NOMO-1 treated with DMSO at 0.1 percent for 48 hours (cell line): ENCODE measurements at regions not wholly inside any gene's neighbourhood (a gene's known extent, or its start where the extent isn't known, plus 50 kb on each side); places are given as distances from the start of the nearest gene placed in this dataset.

Source experiments
- DNase-seq: peaks from one replicate; lab custom pipeline; 2025; ENCODE audit not compliant: unreplicated experiment; lab: John Stamatoyannopoulos, UW

GRCh38 chr14:97891515-97891914 lies 1094.3 kb downstream of the VRK1 start:
- no peak for DNase-seq

- no peak for DNase-seq
Observed at GRCh38 chr14:97894552-97894951, 1097.4 kb downstream of the VRK1 start.

GRCh38 chr14:97900196-97900854 lies 1103.1 kb downstream of the VRK1 start:
- no peak for DNase-seq

- DNase-seq, result no peak
Observed at GRCh38 chr14:97902630-97903029, 1105.4 kb downstream of the VRK1 start.

- no peak for DNase-seq
Observed at GRCh38 chr14:97903821-97904220, 1106.6 kb downstream of the VRK1 start.

- no peak for DNase-seq
Observed at GRCh38 chr14:97912217-97912616, 1115.0 kb downstream of the VRK1 start.

GRCh38 chr14:97916100-97916499 lies 1118.9 kb downstream of the VRK1 start:
- DNase-seq, result no peak

GRCh38 chr14:97916669-97917568 lies 1119.7 kb downstream of the VRK1 start:
- no peak for DNase-seq

- DNase-seq, result no peak
Observed at GRCh38 chr14:97920201-97920600, 1123.0 kb downstream of the VRK1 start.

GRCh38 chr14:97921296-97921695 lies 1124.1 kb downstream of the VRK1 start:
- no peak for DNase-seq

GRCh38 chr14:97924922-97925613 lies 1127.9 kb downstream of the VRK1 start:
- no peak for DNase-seq

GRCh38 chr14:97930166-97930565 lies 1133.0 kb downstream of the VRK1 start:
- no peak for DNase-seq

GRCh38 chr14:97931273-97931672 lies 1134.1 kb downstream of the VRK1 start:
- DNase-seq, result no peak

GRCh38 chr14:97942921-97943320 lies 1145.7 kb downstream of the VRK1 start:
- no peak for DNase-seq

GRCh38 chr14:97943619-97944018 lies 1146.4 kb downstream of the VRK1 start:
- no peak for DNase-seq

- DNase-seq, result no peak
Observed at GRCh38 chr14:97944380-97944779, 1147.2 kb downstream of the VRK1 start.

- DNase-seq, result no peak
Observed at GRCh38 chr14:97945631-97946030, 1148.4 kb downstream of the VRK1 start.

- DNase-seq, result no peak
Observed at GRCh38 chr14:97946240-97946639, 1149.1 kb downstream of the VRK1 start.

- DNase-seq, result no peak
Observed at GRCh38 chr14:97946641-97947040, 1149.5 kb downstream of the VRK1 start.

GRCh38 chr14:97948841-97949240 lies 1151.7 kb downstream of the VRK1 start:
- DNase-seq, result no peak

GRCh38 chr14:97956581-97957340 lies 1159.6 kb downstream of the VRK1 start:
- no peak for DNase-seq
